H1 (cell line): ENCODE measurements at regions not wholly inside any gene's neighbourhood (a gene's known extent, or its start where the extent isn't known, plus 50 kb on each side); places are given as distances from the start of the nearest gene placed in this dataset.

Source experiments
- CTCF ChIA-PET: fragments of 300-600 bp; sonication (Branson Sonifier 250); formaldehyde crosslinking; loops from one replicate; lab custom pipeline; 2021; ENCODE audit not compliant: partially characterized antibody; lab: Charles Lee
- POLR2A ChIA-PET: fragments of 300-600 bp; sonication (Branson Sonifier 250); formaldehyde crosslinking; loops from one replicate; lab custom pipeline; 2021; ENCODE audit warnings: inconsistent platforms; ENCODE audit not compliant: partially characterized antibody; lab: Charles Lee
- DNase-seq, 2 experiments: peaks; one replicate each; pipeline versions ENCODE4 v3.0.0 to v3.0.0-alpha.2; 2010 to 2022; ENCODE audit warnings: low spot score in 2 of 2, low read depth in 1 of 2, mixed read lengths in 1 of 2
- FAIRE-seq: peaks from 2 replicates; lab custom pipeline; 2011; peaks lifted over from hg19 to GRCh38; lab: Jason Lieb, UNC
- H2AFZ ChIP-seq: 2 replicates; pipeline ENCODE4 v1.8.1; 2012; ENCODE audit warnings: low read length, inconsistent platforms
- H2AK5ac ChIP-seq: 2 replicates; pipeline ENCODE4 v1.6.1; 2013; ENCODE audit warnings: low read depth, low read length
- H2BK120ac ChIP-seq: replicated peaks from 2 replicates; pipeline ENCODE3; 2013; ENCODE audit warnings: low read depth, low read length, inconsistent platforms
- H2BK12ac ChIP-seq: 2 replicates; pipeline ENCODE4 v1.6.1; 2013; ENCODE audit warnings: low read depth, low read length
- H2BK15ac ChIP-seq: 2 replicates; pipeline ENCODE4 v1.6.1; 2013; ENCODE audit warnings: low read length
- H2BK20ac ChIP-seq: 2 replicates; pipeline ENCODE4 v1.6.1; 2013; ENCODE audit warnings: low read length
- H2BK5ac ChIP-seq: 2 replicates; pipeline ENCODE4 v1.6.1; 2013; ENCODE audit warnings: low read depth, low read length
- H3K14ac ChIP-seq: 2 replicates; pipeline ENCODE4 v1.6.1; 2013; ENCODE audit warnings: inconsistent platforms; ENCODE audit not compliant: insufficient read length
- H3K18ac ChIP-seq: 2 replicates; pipeline ENCODE4 v1.6.1; 2013; ENCODE audit warnings: low read length; ENCODE audit errors: extremely low read depth
- H3K23ac ChIP-seq: 2 replicates; pipeline ENCODE4 v1.6.1; 2013; ENCODE audit warnings: inconsistent platforms; ENCODE audit not compliant: insufficient read length
- H3K23me2 ChIP-seq: 2 replicates; pipeline ENCODE4 v1.6.1; 2013; ENCODE audit warnings: low read depth, low read length
- H3K27ac ChIP-seq: 2 replicates; pipeline ENCODE4 v1.6.1; 2011; ENCODE audit warnings: low read depth, low read length, inconsistent platforms
- H3K27me3 ChIP-seq, 4 experiments: replicated peaks in 1 of 4; 1 replicate in 1 of 4; 2 replicates in 3 of 4; pipeline versions ENCODE4 v1.6.1 to v1.8.1; 2011 to 2013; ENCODE audit warnings: low read length in 3 of 4, mild to moderate bottlenecking in 3 of 4, inconsistent platforms in 2 of 4, mixed read lengths in 2 of 4, moderate library complexity in 1 of 4; ENCODE audit not compliant: control insufficient read depth in 3 of 4, insufficient read depth in 3 of 4; ENCODE audit errors: extremely low read depth in 1 of 4
- H3K36me3 ChIP-seq, 4 experiments: 2 replicates each; pipeline versions ENCODE4 v1.6.1 to v1.8.1; 2011 to 2013; ENCODE audit warnings: mild to moderate bottlenecking in 4 of 4, low read length in 3 of 4, moderate library complexity in 2 of 4, control low read depth in 1 of 4, inconsistent platforms in 1 of 4; ENCODE audit not compliant: insufficient read depth in 4 of 4, control insufficient read depth in 2 of 4
- H3K4ac ChIP-seq: replicated peaks from 2 replicates; pipeline ENCODE3; 2013; ENCODE audit warnings: low read length, low read depth, mixed read lengths, inconsistent platforms; ENCODE audit not compliant: insufficient read length
- H3K4me1 ChIP-seq, 4 experiments: replicated peaks in 1 of 4; 1 replicate in 1 of 4; 2 replicates in 3 of 4; pipeline versions ENCODE4 v1.6.1 to v1.8.1; 2011 to 2013; ENCODE audit warnings: low read length in 3 of 4, inconsistent platforms in 2 of 4, mixed read lengths in 1 of 4; ENCODE audit not compliant: insufficient read depth in 4 of 4, control insufficient read depth in 3 of 4
- H3K4me2 ChIP-seq, 2 experiments: 2 replicates each; pipeline versions ENCODE4 v1.6.1 to v1.8.1; 2011 to 2013; ENCODE audit warnings: low read depth in 2 of 2, low read length in 2 of 2, control low read depth in 1 of 2, inconsistent platforms in 1 of 2, mild to moderate bottlenecking in 1 of 2; ENCODE audit not compliant: insufficient read depth in 1 of 2
- H3K4me3 ChIP-seq, 4 experiments: fragments of 200-600, 300-600 bp in 1 of 4; sonication (generic), shearing (Covaris generic), sonication (Bioruptor Twin) in 1 of 4; 2 replicates each; pipeline versions ENCODE4 v1.5.1 to v1.8.1; 2011 to 2016; ENCODE audit warnings: low read length in 4 of 4, low read depth in 3 of 4, control low read depth in 2 of 4, inconsistent platforms in 2 of 4, mild to moderate bottlenecking in 2 of 4, mixed read lengths in 1 of 4, moderate library complexity in 1 of 4; ENCODE audit not compliant: insufficient read depth in 2 of 4; ENCODE audit errors: extremely low read depth in 1 of 4
- H3K56ac ChIP-seq: replicated peaks from 2 replicates; pipeline ENCODE3; 2013; ENCODE audit warnings: low read depth, mild to moderate bottlenecking, mixed read lengths, low read length, inconsistent platforms; ENCODE audit not compliant: insufficient read length
- H3K79me1 ChIP-seq: 2 replicates; pipeline ENCODE4 v1.6.1; 2013; ENCODE audit warnings: low read depth, low read length, control low read depth
- H3K79me2 ChIP-seq, 2 experiments: 2 replicates each; pipeline versions ENCODE4 v1.6.1 to v1.8.1; 2012 to 2013; ENCODE audit warnings: low read length in 2 of 2, mild to moderate bottlenecking in 2 of 2, inconsistent platforms in 1 of 2; ENCODE audit not compliant: insufficient read depth in 2 of 2, control insufficient read depth in 1 of 2
- H3K9ac ChIP-seq, 4 experiments: replicated peaks in 1 of 4; 1 replicate in 1 of 4; 2 replicates in 3 of 4; pipeline versions ENCODE4 v1.6.1 to v1.8.1; 2011 to 2013; ENCODE audit warnings: low read depth in 3 of 4, low read length in 3 of 4, control low read depth in 2 of 4, mild to moderate bottlenecking in 2 of 4, moderate library complexity in 2 of 4, inconsistent platforms in 1 of 4; ENCODE audit errors: extremely low read depth in 1 of 4
- H3K9me3 ChIP-seq, 2 experiments: 2 replicates each; pipeline versions ENCODE4 v1.6.1 to v1.8.1; 2012 to 2013; ENCODE audit warnings: mild to moderate bottlenecking in 2 of 2, moderate library complexity in 2 of 2, control low read depth in 1 of 2, inconsistent platforms in 1 of 2, low read depth in 1 of 2, low read length in 1 of 2, mixed read lengths in 1 of 2; ENCODE audit not compliant: insufficient read depth in 2 of 2
- H4K20me1 ChIP-seq, 2 experiments: replicated peaks in 1 of 2; 2 replicates each; pipeline versions ENCODE3 to v1.8.1; 2011 to 2013; ENCODE audit warnings: inconsistent platforms in 2 of 2, low read length in 2 of 2, mild to moderate bottlenecking in 1 of 2; ENCODE audit not compliant: insufficient read depth in 2 of 2, control insufficient read depth in 1 of 2
- H4K5ac ChIP-seq: 2 replicates; pipeline ENCODE4 v1.6.1; 2013; ENCODE audit warnings: low read length, low read depth, mixed read lengths, inconsistent platforms; ENCODE audit not compliant: insufficient read length
- H4K8ac ChIP-seq: 2 replicates; pipeline ENCODE4 v1.8.0; 2013; ENCODE audit warnings: mild to moderate bottlenecking, moderate library complexity, low read length, inconsistent platforms; ENCODE audit not compliant: insufficient read depth; ENCODE audit errors: extremely low read depth
- H4K91ac ChIP-seq: replicated peaks from 2 replicates; pipeline ENCODE3; 2013; ENCODE audit warnings: low read length, mixed read lengths, inconsistent platforms; ENCODE audit not compliant: insufficient read length
- ASH2L ChIP-seq: fragments of 200-600, 300-600 bp; sonication (generic); IDR thresholded peaks from one replicate; pipeline ENCODE4 v1.7.1; 2017; ENCODE audit warnings: low read length
- ATF2 ChIP-seq: IDR thresholded peaks from 2 replicates; pipeline ENCODE4 v1.6.1; 2012; ENCODE audit warnings: low read length, inconsistent platforms
- CREB1 ChIP-seq: IDR thresholded peaks from 2 replicates; pipeline ENCODE4 v1.6.1; 2012; ENCODE audit warnings: inconsistent platforms
- JUN ChIP-seq: IDR thresholded peaks from 2 replicates; pipeline ENCODE4 v1.6.1; 2011; ENCODE audit warnings: low read depth, mild to moderate bottlenecking, improper control_type of control experiment, low read length
- MAFK ChIP-seq: IDR thresholded peaks from 2 replicates; pipeline ENCODE4 v1.6.1; 2012; ENCODE audit warnings: low read depth, mild to moderate bottlenecking, improper control_type of control experiment, low read length
- PHF8 ChIP-seq: fragments of 200-600 bp; sonication (generic); conservative IDR thresholded peaks from 2 replicates; pipeline ENCODE4 v1.7.1; 2012; ENCODE audit warnings: low read depth, mild to moderate bottlenecking, inconsistent platforms, low read length, moderate library complexity
- POLR2AphosphoS5 ChIP-seq: IDR thresholded peaks from 2 replicates; pipeline ENCODE4 v1.6.1; 2011; ENCODE audit warnings: low read depth, low read length
- RXRA ChIP-seq: IDR thresholded peaks from 2 replicates; pipeline ENCODE4 v1.6.1; 2011; ENCODE audit warnings: low read depth, mild to moderate bottlenecking, low read length, moderate library complexity; ENCODE audit not compliant: insufficient read depth
- SIN3A ChIP-seq, 2 experiments: IDR thresholded peaks in 1 of 2; conservative IDR thresholded peaks in 1 of 2; 2 replicates each; pipeline ENCODE4 v1.6.1; 2011 to 2012; ENCODE audit warnings: low read length in 2 of 2, improper control_type of control experiment in 1 of 2, low read depth in 1 of 2, mild to moderate bottlenecking in 1 of 2
- SIRT6 ChIP-seq: IDR thresholded peaks from one replicate; pipeline ENCODE4 v1.7.1; 2012; ENCODE audit warnings: low read length, inconsistent platforms
- SRF ChIP-seq: IDR thresholded peaks from 2 replicates; pipeline ENCODE4 v1.6.1; 2011; ENCODE audit warnings: mild to moderate bottlenecking, low read depth, low read length, moderate library complexity
- TAF1 ChIP-seq: IDR thresholded peaks from 2 replicates; pipeline ENCODE4 v1.6.1; 2011; ENCODE audit warnings: mild to moderate bottlenecking, low read depth, low read length
- TBP ChIP-seq: IDR thresholded peaks from 2 replicates; pipeline ENCODE4 v1.6.1; 2011; ENCODE audit warnings: low read depth, low read length, improper control_type of control experiment
- TCF12 ChIP-seq: IDR thresholded peaks from 2 replicates; pipeline ENCODE4 v1.6.1; 2011; ENCODE audit warnings: low read depth, mild to moderate bottlenecking, low read length
- TEAD4 ChIP-seq: IDR thresholded peaks from 2 replicates; pipeline ENCODE4 v1.6.1; 2012; ENCODE audit warnings: low read depth, low read length, inconsistent platforms, mixed read lengths
- WGBS, 2 experiments: shearing (Covaris generic) in 1 of 2; methylation state at CpG; one replicate each; pipeline versions ENCODE4 v1.1.6 to v1.1.7; 2013 to 2015; ENCODE audit warnings: low lambda C conversion rate in 2 of 2, mixed read lengths in 2 of 2, inconsistent platforms in 1 of 2, low coverage in 1 of 2, missing lambda C conversion rate in 1 of 2; ENCODE audit not compliant: insufficient replicate concordance in 2 of 2, insufficient coverage in 1 of 2, insufficient read length in 1 of 2; ENCODE audit errors: extremely low coverage in 1 of 2, missing lambda C conversion rate in 1 of 2; 5-methylcytosine and 5-hydroxymethylcytosine counted together

GRCh38 chr3:147328711-147329110 lies 77.6 kb downstream of the ZIC4 start:
- Histone ChIP-seq H3K56ac (no peak overlapping the region), H3K4me3 (no peak overlapping the region), H3K27ac (no peak overlapping the region), H3K4ac (no peak overlapping the region), H3K4me1 (no peaks in the 10 kb centered on the region), H2BK12ac (no peak overlapping the region), H3K14ac (no peak overlapping the region), H3K9me3 (no peaks in the 10 kb centered on the region), H2BK5ac (no peak overlapping the region), H3K27me3 (peaks cover 0 to 1% (median 0%) of the 10 kb centered on the region in 4 experiments; a peak in 1 of 7 replicates), H3K79me2 (no peaks in the 10 kb centered on the region), H2BK120ac (no peak overlapping the region), H3K36me3 (no peaks in the 10 kb centered on the region), H4K91ac (no peak overlapping the region), H3K4me2 (no peak overlapping the region), H3K79me1 (no peaks in the 10 kb centered on the region), H3K18ac (no peak overlapping the region), H4K5ac (no peak overlapping the region), H2AFZ (no peak overlapping the region), H2BK20ac (no peak overlapping the region), H3K23me2 (no peaks in the 10 kb centered on the region), H4K20me1 (no peaks in the 10 kb centered on the region), H2BK15ac (no peak overlapping the region), H3K9ac (no peak overlapping the region), H3K23ac (no peak overlapping the region), H4K8ac (no peak overlapping the region), H2AK5ac (no peak overlapping the region)
- POLR2A ChIA-PET, result no interaction called here
- WGBS, 2 experiments, result 96% methylated on average over 2 of the region's 2 CpGs; no CpG with 5 or more reads in 1 of the 2 experiments
- CTCF ChIA-PET, result interaction anchor here (0.6 to 1.0 kb wide), 3 partner anchors 33 to 77 kb away, joined by 3 read pairs; no protein-coding TSS in a partner anchor
- DNase-seq (no peak), FAIRE-seq (peak; percentile 32)
- TF ChIP-seq TBP (no peak), SRF (no peak), CREB1 (no peak), ATF2 (no peak), RXRA (no peak), MAFK (no peak), TEAD4 (no peak), POLR2AphosphoS5 (no peak), JUN (no peak), TAF1 (no peak), SIRT6 (no peak), ASH2L (no peak), PHF8 (no peak), SIN3A (conservative IDR thresholded peaks at IDR 0.05 in 1 of 2, IDR thresholded peaks at IDR 0.05 in 1 of 2; ENCODE audit: low read depth in 1 of 2, low read length in 2 of 2) (no peak), TCF12 (no peak)
